Bronchial epithelial cell (primary cell): ENCODE measurements at regions not wholly inside any gene's neighbourhood (a gene's known extent, or its start where the extent isn't known, plus 50 kb on each side); places are given as distances from the start of the nearest gene placed in this dataset.
"Not testable (repeated sequence)": the region's sequence is repeated elsewhere in the genome, so short reads cannot be mapped to it uniquely, and the experiment has no call there.

Experiments
- DNase-seq: peaks from one replicate; pipeline ENCODE4 v3.0.0-alpha.2; 2010; ENCODE audit warnings: low read depth
- FAIRE-seq: peaks from 2 replicates; lab custom pipeline; 2011; peaks lifted over from hg19 to GRCh38; lab: Jason Lieb, UNC
- H3K27me3 ChIP-seq: 2 replicates; pipeline ENCODE4 v1.5.1; 2011; ENCODE audit warnings: low read length; ENCODE audit not compliant: control insufficient read depth, insufficient read depth
- H3K36me3 ChIP-seq: 2 replicates; pipeline ENCODE4 v1.5.1; 2011; ENCODE audit warnings: low read length; ENCODE audit not compliant: control insufficient read depth, insufficient read depth
- H3K4me3 ChIP-seq: 2 replicates; pipeline ENCODE4 v1.5.1; 2011; ENCODE audit warnings: mild to moderate bottlenecking, low read depth, low read length, control low read depth
- CTCF ChIP-seq: IDR thresholded peaks from 2 replicates; pipeline ENCODE4 v1.5.1; 2011; ENCODE audit warnings: mild to moderate bottlenecking, moderate library complexity, low read length, control low read depth, inconsistent platforms; ENCODE audit not compliant: insufficient read depth, severe bottlenecking

GRCh38 chr21:18553786-18554185 is 150.2 kb upstream of the TMPRSS15 start:
- FAIRE-seq (no peak), DNase-seq (no peak)
- H3K36me3 ChIP-seq = no peaks in the 10 kb centered on the region
- TF ChIP-seq CTCF = no peak
- no peaks in the 10 kb centered on the region for H3K27me3 ChIP-seq
- no peak overlapping the region for H3K4me3 ChIP-seq

- not testable (repeated sequence) for DNase-seq, FAIRE-seq, H3K4me3 ChIP-seq, H3K36me3 ChIP-seq, H3K27me3 ChIP-seq
Measured at GRCh38 chr21:18567770-18568169, 164.2 kb upstream of the TMPRSS15 start.

- no peak for FAIRE-seq
- Histone ChIP-seq H3K36me3 (no peaks in the 10 kb centered on the region), H3K27me3 (no peaks in the 10 kb centered on the region), H3K4me3 (no peak overlapping the region)
- no peak for TF ChIP-seq CTCF
- DNase-seq = no peak
Measured at GRCh38 chr21:18588001-18588662, 184.5 kb upstream of the TMPRSS15 start.

GRCh38 chr21:18601146-18601545 is 197.6 kb upstream of the TMPRSS15 start:
- Histone ChIP-seq H3K4me3 (no peak overlapping the region), H3K27me3 (no peaks in the 10 kb centered on the region), H3K36me3 (no peaks in the 10 kb centered on the region)
- TF ChIP-seq CTCF = no peak
- FAIRE-seq (no peak), DNase-seq (no peak)

- no peak for FAIRE-seq
- no peak for TF ChIP-seq CTCF
Measured at GRCh38 chr21:18602711-18603110, 199.1 kb upstream of the TMPRSS15 start.

GRCh38 chr21:18603261-18603660 is 199.7 kb upstream of the TMPRSS15 start:
- FAIRE-seq = no peak
- no peaks in the 10 kb centered on the region for H3K27me3 ChIP-seq
- DNase-seq = no peak
- no peak overlapping the region for H3K4me3 ChIP-seq
- no peak for TF ChIP-seq CTCF
- no peaks in the 10 kb centered on the region for H3K36me3 ChIP-seq

More at GRCh38 chr21:18602711-18603110, 199.1 kb upstream of the TMPRSS15 start:
- no peaks in the 10 kb centered on the region for H3K36me3 ChIP-seq
- H3K4me3 ChIP-seq = no peak overlapping the region
- no peaks in the 10 kb centered on the region for H3K27me3 ChIP-seq
- no peak for DNase-seq
